ENCODE measurements at regions not wholly inside any gene's neighbourhood (a gene's known extent, or its start where the extent isn't known, plus 50 kb on each side); places are given as distances from the start of the nearest gene placed in this dataset.
A peak's percentile ranks its signal among the peaks of the same experiment; 100 is the strongest.

DNA sequence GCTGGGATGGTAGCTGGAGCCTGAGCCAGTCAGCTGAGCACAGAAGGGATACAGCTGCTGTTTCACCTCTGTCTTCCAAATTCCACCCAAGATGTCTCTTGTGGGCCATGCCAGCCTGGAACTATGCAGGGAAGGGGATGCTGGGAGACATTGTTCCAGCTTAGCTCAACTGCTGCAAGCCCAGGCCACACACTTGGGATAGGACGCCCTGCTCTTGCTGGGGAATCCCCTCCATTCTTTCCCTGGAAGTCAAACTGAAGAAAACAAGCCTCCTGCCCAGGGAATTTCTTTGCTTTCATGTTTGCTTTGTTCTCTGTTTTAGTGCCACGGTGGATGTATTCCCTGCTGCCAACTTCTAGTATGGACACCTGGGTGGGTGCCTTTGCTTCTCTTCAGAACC is 55.2 kb upstream of the CDK13 start:
- Histone ChIP-seq H3K4me3 (ENCODE audit: low read length) (no peak overlapping the region), H3K9me3 (ENCODE audit: control insufficient read depth, low read length) (no peaks in the 10 kb centered on the region), H3K27ac (ENCODE audit: low read depth, low read length) (no peak overlapping the region), H3K27me3 (ENCODE audit: control insufficient read depth, insufficient read depth, low read length, poor library complexity, severe bottlenecking) (no peaks in the 10 kb centered on the region), H3K36me3 (ENCODE audit: control insufficient read depth, insufficient read depth, low read length) (no peaks in the 10 kb centered on the region), H3K4me1 (ENCODE audit: control insufficient read depth, insufficient read depth, low read length) (no peaks in the 10 kb centered on the region), H3K9ac (ENCODE audit: extremely low read depth, low read length, poor library complexity, severe bottlenecking) (no peak overlapping the region)
- 36 to 70% methylated on average over 2 of the region's 2 CpGs for WGBS, 2 experiments (ENCODE audit: insufficient coverage in 1 of 2, insufficient read length in 1 of 2)
- no peak for DNase-seq
- H3K9me3 Mint-ChIP-seq = no peaks in the 10 kb centered on the region
- H3K27ac Mint-ChIP-seq = no peak overlapping the region
- H3K4me3 Mint-ChIP-seq = no peak overlapping the region
- no peaks in the 10 kb centered on the region for H3K27me3 Mint-ChIP-seq (ENCODE audit: insufficient read depth)
- TF ChIP-seq, protein P1, sequence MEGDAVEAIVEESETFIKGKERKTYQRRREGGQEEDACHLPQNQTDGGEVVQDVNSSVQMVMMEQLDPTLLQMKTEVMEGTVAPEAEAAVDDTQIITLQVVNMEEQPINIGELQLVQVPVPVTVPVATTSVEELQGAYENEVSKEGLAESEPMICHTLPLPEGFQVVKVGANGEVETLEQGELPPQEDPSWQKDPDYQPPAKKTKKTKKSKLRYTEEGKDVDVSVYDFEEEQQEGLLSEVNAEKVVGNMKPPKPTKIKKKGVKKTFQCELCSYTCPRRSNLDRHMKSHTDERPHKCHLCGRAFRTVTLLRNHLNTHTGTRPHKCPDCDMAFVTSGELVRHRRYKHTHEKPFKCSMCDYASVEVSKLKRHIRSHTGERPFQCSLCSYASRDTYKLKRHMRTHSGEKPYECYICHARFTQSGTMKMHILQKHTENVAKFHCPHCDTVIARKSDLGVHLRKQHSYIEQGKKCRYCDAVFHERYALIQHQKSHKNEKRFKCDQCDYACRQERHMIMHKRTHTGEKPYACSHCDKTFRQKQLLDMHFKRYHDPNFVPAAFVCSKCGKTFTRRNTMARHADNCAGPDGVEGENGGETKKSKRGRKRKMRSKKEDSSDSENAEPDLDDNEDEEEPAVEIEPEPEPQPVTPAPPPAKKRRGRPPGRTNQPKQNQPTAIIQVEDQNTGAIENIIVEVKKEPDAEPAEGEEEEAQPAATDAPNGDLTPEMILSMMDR (conservative IDR thresholded peaks at IDR 0.05) = no peak
- no peaks in the 10 kb centered on the region for H3K36me3 Mint-ChIP-seq (ENCODE audit: low read depth)
- no peaks in the 10 kb centered on the region for H3K4me1 Mint-ChIP-seq

DNA sequence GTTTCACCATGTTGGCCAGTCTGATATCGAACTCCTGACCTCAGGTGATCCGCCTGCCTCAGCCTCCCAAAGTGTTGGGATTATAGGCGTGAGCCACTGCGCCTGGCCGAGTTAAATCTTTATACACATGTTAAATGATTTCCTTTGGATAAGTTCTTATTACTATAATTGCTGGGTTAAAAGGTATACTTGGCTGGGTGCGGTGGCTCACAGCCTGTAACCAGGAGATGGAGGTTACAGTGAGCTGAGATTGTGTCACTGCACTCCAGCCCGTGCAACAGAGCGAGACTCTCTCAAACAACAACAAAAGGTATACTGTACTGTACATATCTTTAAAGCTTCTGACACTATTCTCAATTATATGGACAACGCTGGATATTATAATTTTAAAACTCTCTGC is 53.2 kb upstream of the CDK13 start:
- TF ChIP-seq, protein P1 (conservative IDR thresholded peaks at IDR 0.05) = no peak

DNA sequence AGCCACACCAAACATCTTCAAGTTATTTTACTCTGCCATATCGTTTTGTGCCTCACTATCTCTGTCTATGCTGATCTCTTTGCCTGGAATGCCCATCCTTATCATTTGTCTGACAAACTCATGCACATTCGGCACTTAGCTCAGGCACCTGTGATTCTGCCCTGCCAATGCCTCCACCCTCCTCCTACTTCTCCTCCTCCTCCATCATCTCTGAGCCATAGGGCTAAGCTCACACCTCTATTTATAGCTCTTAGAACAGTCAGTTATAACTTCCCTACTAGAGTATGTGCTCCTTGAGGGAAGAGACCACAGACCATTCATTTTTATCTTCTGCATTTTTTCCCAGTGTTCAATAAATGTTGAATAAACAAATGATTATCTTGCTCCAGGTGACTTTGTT is 51.2 kb upstream of the CDK13 start:
- H3K27ac Mint-ChIP-seq = no peak overlapping the region
- no peaks in the 10 kb centered on the region for H3K9me3 Mint-ChIP-seq
- 43 to 50% methylated on average over 2 of the region's 2 CpGs for WGBS, 2 experiments (ENCODE audit: insufficient coverage in 1 of 2, insufficient read length in 1 of 2)
- Histone ChIP-seq H3K9me3 (ENCODE audit: control insufficient read depth, low read length) (no peaks in the 10 kb centered on the region), H3K27ac (ENCODE audit: low read depth, low read length) (no peak overlapping the region), H3K27me3 (ENCODE audit: control insufficient read depth, insufficient read depth, low read length, poor library complexity, severe bottlenecking) (no peaks in the 10 kb centered on the region), H3K9ac (ENCODE audit: extremely low read depth, low read length, poor library complexity, severe bottlenecking) (no peak overlapping the region), H3K4me1 (ENCODE audit: control insufficient read depth, insufficient read depth, low read length) (no peaks in the 10 kb centered on the region), H3K36me3 (ENCODE audit: control insufficient read depth, insufficient read depth, low read length) (no peaks in the 10 kb centered on the region), H3K4me3 (ENCODE audit: low read length) (no peak overlapping the region)
- H3K27me3 Mint-ChIP-seq (ENCODE audit: insufficient read depth) = no peaks in the 10 kb centered on the region
- H3K4me3 Mint-ChIP-seq = no peak overlapping the region
- no peaks in the 10 kb centered on the region for H3K4me1 Mint-ChIP-seq
- DNase-seq = no peak
- TF ChIP-seq, protein P1 (conservative IDR thresholded peaks at IDR 0.05) = no peak
- H3K36me3 Mint-ChIP-seq (ENCODE audit: low read depth) = no peaks in the 10 kb centered on the region

More for the DNA sequence above, 53.2 kb upstream of the CDK13 start:
- WGBS, 2 experiments (ENCODE audit: insufficient coverage in 1 of 2, insufficient read length in 1 of 2) = 90 to 100% methylated on average over 2 to 8 of the region's 9 CpGs
- Mint-ChIP-seq H3K27me3 (ENCODE audit: insufficient read depth) (no peaks in the 10 kb centered on the region), H3K4me3 (peak overlapping the region; percentile 34), H3K9me3 (no peaks in the 10 kb centered on the region), H3K27ac (no peak overlapping the region), H3K4me1 (no peaks in the 10 kb centered on the region), H3K36me3 (ENCODE audit: low read depth) (no peaks in the 10 kb centered on the region)
- no peaks in the 10 kb centered on the region for H3K27me3 ChIP-seq (ENCODE audit: control insufficient read depth, insufficient read depth, low read length, poor library complexity, severe bottlenecking)
- H3K36me3 ChIP-seq (ENCODE audit: control insufficient read depth, insufficient read depth, low read length) = no peaks in the 10 kb centered on the region
- no peak for DNase-seq
- no peak overlapping the region for H3K4me3 ChIP-seq (ENCODE audit: low read length)
- H3K9me3 ChIP-seq (ENCODE audit: control insufficient read depth, low read length) = no peaks in the 10 kb centered on the region
- no peaks in the 10 kb centered on the region for H3K4me1 ChIP-seq (ENCODE audit: control insufficient read depth, insufficient read depth, low read length)
- H3K9ac ChIP-seq (ENCODE audit: extremely low read depth, low read length, poor library complexity, severe bottlenecking) = no peak overlapping the region
- H3K27ac ChIP-seq (ENCODE audit: low read depth, low read length) = no peak overlapping the region

All from endodermal cell (in vitro differentiated cells).